GM03348 (cell line): ENCODE measurements at regions not wholly inside any gene's neighbourhood (a gene's known extent, or its start where the extent isn't known, plus 50 kb on each side); places are given as distances from the start of the nearest gene placed in this dataset.

Source experiments
- DNase-seq: peaks from one replicate; pipeline ENCODE4 v3.0.0; 2012; ENCODE audit warnings: low spot score

DNA sequence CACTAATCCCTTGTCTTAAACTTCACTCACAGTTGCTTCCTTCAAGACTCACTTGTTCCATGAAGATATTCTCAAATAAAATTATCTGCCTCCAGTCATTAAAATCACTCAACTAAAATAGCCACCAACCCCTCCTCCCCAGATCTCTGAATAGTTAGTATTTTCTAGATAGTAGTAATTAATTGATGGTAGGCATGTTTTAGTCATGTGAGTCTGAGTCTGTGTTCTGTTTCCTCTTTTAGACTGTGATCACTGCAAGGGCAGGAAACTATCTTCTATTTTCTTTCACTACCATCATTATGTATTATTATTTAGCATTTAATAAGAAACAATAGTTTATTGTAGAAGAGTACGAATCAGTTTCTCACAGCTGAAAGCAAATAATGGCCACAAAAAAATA is 1080.5 kb downstream of the IGSF11 start:
- no peak for DNase-seq

- no peak for DNase-seq
These were observed 1079.5 kb downstream of the IGSF11 start for GRCh38 chr3:117955196-117955595.

- DNase-seq, result no peak
These were observed 1076.6 kb downstream of the IGSF11 start for GRCh38 chr3:117958027-117958426.

- peak; percentile 7 for DNase-seq
These were observed 1071.9 kb downstream of the IGSF11 start for GRCh38 chr3:117962750-117963149.

GRCh38 chr3:117963858-117964257 is 1070.8 kb downstream of the IGSF11 start:
- DNase-seq, result no peak

DNA sequence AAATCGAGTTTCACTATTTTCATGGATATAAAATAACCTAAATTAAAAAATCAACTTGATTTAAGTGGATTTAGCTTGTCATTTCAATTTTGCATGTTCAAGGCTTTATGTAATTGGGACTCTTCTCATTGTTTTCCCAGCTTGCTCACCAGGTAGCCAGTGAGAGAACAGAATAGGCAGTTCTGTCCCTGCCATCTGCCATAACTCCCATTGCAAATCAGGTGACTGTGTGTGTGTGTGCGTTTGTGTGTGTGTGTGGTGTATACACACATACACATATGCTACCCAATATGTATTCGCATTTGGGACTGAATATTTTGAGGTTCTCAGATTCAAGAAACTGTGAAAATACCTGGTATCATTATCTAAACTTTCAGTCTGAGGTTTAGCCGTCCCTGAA is 1069.8 kb downstream of the IGSF11 start:
- DNase-seq, result no peak

DNA sequence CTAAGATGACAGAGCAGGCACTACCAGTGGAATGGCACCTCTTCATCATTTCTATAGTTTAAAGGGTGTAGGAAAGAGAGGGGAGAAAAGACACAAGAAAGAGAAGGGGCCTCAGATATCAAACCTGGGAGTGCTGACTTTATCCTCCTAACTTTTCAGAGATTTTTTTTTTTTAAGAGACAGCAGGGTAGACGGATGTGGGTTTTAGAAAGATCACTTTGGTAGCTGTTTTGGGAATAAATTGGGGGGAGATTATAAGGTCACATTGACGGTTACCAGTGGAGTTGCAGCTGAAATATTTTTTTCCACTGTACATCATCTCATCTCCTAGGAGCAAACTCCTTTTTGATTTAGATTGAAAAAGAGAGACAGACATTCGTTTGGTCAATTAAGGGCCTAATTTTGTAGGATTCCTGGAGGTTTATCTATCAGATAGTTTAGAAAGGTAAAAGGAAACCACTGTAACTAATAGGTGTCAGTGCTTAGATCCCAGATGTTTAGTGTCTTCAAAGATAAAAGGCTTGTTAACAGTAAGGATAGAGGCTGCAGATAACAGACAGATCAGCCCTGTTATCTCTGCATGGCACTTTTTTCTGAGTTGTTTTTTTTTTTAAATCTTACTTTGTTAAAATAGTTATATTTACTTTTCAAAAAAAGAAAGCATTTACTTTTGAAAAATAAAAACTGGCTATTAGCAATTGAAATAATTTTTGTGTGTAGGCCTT is 1057.0 kb downstream of the IGSF11 start:
- DNase-seq, result no peak

GRCh38 chr3:117979466-117979865 is 1055.2 kb downstream of the IGSF11 start:
- no peak for DNase-seq

DNA sequence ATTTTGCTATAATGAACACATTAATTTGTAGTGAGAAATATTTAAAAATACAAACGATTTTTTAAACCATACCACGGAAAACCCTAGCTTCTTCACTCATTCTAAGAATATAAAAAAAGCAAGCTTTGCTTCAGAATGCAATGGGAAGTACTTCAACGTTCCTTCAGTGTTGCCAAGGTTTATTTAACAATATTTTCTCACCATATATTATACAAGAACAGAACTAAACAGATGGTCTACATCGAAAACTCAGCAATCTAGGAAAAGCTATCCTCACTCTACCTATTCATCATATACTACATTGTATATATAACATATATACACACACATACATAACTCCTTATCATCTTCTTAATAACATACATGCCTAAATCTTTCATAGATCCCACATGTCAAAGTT is 1047.4 kb downstream of the IGSF11 start:
- DNase-seq, result no peak

GRCh38 chr3:117989982-117990381 is 1044.7 kb downstream of the IGSF11 start:
- no peak for DNase-seq

- DNase-seq, result no peak
These were observed 1044.0 kb downstream of the IGSF11 start for GRCh38 chr3:117990627-117991026.

- no peak for DNase-seq
These were observed 1038.7 kb downstream of the IGSF11 start for GRCh38 chr3:117995842-117996437.

DNA sequence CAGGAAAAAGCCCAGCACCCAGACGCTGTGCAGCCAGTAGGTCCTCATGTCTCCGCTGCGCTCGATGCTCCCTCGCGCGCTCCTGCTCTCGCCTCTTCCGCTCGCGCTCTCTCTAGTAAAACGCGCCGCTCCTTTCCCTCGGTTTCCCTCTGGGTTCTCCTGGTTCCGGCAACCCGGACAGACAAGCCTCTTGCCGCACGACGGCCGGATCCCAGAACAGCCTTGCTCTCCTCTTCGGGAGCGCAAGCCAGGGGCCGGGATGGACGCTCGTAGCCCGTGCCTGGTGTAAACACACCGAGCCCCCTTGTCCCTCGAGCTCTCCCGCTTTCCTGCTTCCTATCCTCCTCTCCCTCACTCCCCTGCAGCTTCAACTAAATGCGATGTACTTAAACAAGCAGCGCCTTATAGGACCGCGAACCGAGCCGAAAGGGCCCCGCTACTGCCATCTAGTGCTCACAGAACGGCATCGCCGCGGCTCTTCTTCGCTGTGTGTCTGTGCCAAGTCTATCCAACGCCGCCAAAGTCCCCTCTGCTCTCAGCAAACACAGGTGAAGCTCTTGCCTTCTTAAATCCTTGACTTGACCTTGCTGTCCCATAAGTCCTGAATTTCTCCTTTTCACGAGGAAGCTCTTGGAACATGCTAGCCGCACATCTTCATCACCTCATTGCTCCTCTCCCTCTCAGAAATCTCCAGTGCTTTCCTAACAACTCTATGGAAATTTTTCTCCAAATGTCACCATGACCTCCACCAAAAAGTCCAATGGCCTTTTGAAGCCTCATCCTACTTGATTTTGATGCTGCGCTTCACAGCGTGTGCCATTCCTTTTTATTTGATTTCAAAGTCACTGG is 1037.2 kb downstream of the IGSF11 start:
- DNase-seq, result peak; percentile 84

DNA sequence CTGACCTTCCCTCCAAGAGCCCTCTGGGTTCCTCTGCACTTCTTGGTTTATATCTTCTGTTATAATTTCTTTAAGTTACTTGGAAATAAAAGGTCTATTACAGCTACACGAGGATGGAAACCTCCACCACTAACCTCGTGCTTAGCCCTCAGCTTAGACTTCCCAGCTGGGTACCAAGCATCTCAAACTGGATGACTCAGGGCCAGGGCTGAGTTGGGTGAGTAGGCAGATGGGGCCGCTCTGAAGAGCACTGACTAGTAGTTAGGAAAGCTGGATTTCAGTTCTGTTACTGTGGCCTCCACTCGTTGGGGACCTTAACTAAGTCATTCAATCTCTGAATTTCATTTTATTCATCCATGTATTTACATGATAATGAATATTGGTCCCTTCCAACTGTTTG is 1036.6 kb downstream of the IGSF11 start:
- DNase-seq, result peak; percentile 13

DNA sequence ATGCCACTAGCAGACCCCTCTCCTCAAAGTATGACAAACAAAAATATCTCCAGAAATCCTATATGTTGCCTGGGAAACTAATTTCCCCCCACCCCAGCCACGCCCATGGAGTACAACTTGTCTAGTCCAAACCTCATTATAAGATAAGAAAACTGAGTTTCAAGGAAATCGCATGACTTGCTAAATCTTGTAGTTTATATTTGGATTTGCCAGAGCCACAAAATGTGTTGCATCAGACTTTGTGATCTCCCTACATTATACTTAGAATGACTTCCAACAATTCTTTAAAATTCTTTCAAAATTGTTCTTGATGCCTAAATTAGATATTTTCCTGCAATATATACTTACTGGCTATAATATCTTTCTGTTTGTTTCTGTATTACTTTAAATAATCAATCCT is 1034.4 kb downstream of the IGSF11 start:
- DNase-seq, result no peak

DNA sequence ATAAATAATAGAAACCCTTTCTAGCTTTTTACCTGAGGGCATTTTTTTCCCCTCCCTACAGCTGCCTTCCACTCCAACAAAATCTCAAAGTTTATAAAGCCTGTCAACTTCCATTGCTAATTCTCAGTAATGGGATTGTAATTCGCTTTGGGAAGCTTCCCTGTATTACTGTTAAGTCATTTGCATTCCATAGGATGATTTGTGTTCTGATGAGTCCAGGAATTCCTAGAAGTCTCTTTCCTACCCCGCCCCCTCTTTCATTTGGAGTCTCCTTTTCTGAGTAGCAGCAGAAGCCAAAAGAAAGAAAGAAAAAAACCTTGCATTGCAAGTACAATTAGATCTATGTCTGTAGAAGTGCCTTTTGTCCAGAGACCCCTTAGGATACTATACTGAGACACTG is 1033.3 kb downstream of the IGSF11 start:
- no peak for DNase-seq

GRCh38 chr3:118011910-118012309 is 1022.7 kb downstream of the IGSF11 start:
- DNase-seq, result no peak

DNA sequence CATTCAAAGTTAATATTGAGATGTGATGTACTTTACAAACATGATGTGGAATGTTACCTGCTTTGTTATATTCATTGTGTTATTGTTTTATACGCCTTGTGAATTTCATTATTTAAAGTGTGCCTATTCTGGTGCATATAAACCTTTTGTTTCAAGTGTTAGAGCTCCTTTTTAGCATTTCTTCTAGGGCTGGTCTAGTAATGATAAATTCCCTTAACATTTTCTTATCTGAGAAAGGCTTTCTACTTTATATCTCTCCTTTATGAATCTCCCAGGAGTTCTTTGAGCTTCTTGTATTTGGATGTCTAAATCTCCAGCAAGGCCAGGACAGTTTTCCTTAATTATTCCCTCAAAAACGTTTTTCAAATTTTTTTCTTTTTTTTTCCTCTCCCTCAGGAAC is 1005.6 kb downstream of the IGSF11 start:
- DNase-seq, result no peak

DNA sequence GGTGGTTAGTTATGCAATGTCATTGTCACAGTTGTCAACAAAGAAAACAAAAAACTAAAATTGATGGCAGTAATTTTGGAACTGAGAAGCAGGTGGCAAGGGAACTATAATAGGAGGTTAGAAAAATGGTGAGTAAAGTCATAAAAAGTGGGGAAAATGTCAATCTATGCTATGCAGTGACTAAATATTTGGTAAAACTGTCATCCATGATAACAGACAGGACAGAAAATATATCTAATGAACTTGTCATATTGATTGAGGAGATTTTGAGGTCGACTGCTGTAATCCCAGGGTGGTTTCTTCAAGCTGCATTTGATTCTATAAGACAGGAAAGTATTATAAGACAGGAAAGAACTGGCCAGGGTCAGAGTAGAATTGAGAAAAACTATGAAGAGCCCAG is 998.4 kb downstream of the IGSF11 start:
- DNase-seq, result no peak

- DNase-seq, result no peak
These were observed 979.3 kb downstream of the IGSF11 start for GRCh38 chr3:118055381-118055780.

- no peak for DNase-seq
These were observed 977.6 kb downstream of the IGSF11 start for GRCh38 chr3:118057086-118057485.

- no peak for DNase-seq
These were observed 975.5 kb downstream of the IGSF11 start for GRCh38 chr3:118059096-118059495.

DNA sequence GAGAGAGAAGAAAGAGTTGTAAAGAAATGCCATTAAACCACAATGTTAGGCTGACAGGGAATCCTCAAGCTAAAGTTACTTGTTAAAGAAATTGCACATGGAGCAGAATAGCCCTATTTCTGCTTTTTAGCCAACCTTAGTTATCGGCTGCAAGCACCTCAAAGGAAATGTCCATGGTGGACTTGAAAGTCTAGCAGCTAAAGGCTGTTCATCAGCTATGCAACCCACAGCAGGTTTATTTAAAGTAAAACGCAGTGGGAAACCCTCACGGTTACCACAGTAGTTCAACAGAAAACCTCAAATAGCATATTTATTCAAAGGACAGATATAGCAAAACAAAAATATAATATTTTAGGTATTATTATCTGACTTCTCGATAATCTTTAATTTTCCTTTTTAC is 967.2 kb downstream of the IGSF11 start:
- DNase-seq, result no peak
